ENCODE measurements at regions not wholly inside any gene's neighbourhood (a gene's known extent, or its start where the extent isn't known, plus 50 kb on each side); places are given as distances from the start of the nearest gene placed in this dataset.

GRCh38 chr16:27152121-27152520 is 51.2 kb upstream of the KDM8 start:
- Mint-ChIP-seq H3K4me3 (no peak overlapping the region), H3K9me3 (no peaks in the 10 kb centered on the region), H3K27ac (no peak overlapping the region), H3K27me3 (no peaks in the 10 kb centered on the region), H3K36me3 (no peaks in the 10 kb centered on the region), H3K4me1 (peaks cover 10 to 18% (median 13%) of the 10 kb centered on the region in 3 donors)
- Histone ChIP-seq H3K36me3 (ENCODE audit: control insufficient read depth in 2 of 2, extremely low read depth in 1 of 2, insufficient read depth in 1 of 2, low read length in 1 of 2) (no peaks in the 10 kb centered on the region), H3K27me3 (replicated peaks in 1 of 2; ENCODE audit: control insufficient read depth in 2 of 2, extremely low read depth in 1 of 2, insufficient read depth in 2 of 2, low read length in 1 of 2) (no peaks in the 10 kb centered on the region), H3K27ac (ENCODE audit: low read length) (no peak overlapping the region), H3K9me3 (no peaks in the 10 kb centered on the region), H3K4me1 (ENCODE audit: control insufficient read depth in 1 of 2, extremely low read depth in 1 of 2, insufficient read depth in 2 of 2, low read length in 2 of 2) (peaks cover 8 to 10% of the 10 kb centered on the region in 2 experiments), H3K4me3 (ENCODE audit: control insufficient read depth in 1 of 2, extremely low read depth in 1 of 2, low read length in 1 of 2) (no peak overlapping the region)
- ChIA-PET CTCF (interaction anchor here (0.6 to 5.7 kb wide), 2 partner anchors 18 to 42 kb away, joined by 5 to 29 read pairs; no protein-coding TSS in a partner anchor), POLR2A (interaction anchor here in 1 of 2 donors (0.6 kb wide), 1 partner anchor 51 kb away, joined by 3 read pairs; the partner anchor contains the start of gene KDM8)
- no peak for ATAC-seq (replicated peaks in 1 of 4)
- DNase-seq = no peak
- 100% methylated on average over 2 of the region's 2 CpGs for WGBS (ENCODE audit: insufficient coverage)

- H3K9me3 Mint-ChIP-seq = no peaks in the 10 kb centered on the region
- DNase-seq (no peak), ATAC-seq (replicated peaks in 1 of 4) (no peak)
- Histone ChIP-seq H3K4me1 (ENCODE audit: control insufficient read depth in 1 of 2, extremely low read depth in 1 of 2, insufficient read depth in 2 of 2, low read length in 2 of 2) (peaks cover 8 to 10% of the 10 kb centered on the region in 2 experiments), H3K27me3 (replicated peaks in 1 of 2; ENCODE audit: control insufficient read depth in 2 of 2, extremely low read depth in 1 of 2, insufficient read depth in 2 of 2, low read length in 1 of 2) (no peaks in the 10 kb centered on the region), H3K9me3 (no peaks in the 10 kb centered on the region), H3K27ac (ENCODE audit: low read length) (no peak overlapping the region), H3K4me3 (ENCODE audit: control insufficient read depth in 1 of 2, extremely low read depth in 1 of 2, low read length in 1 of 2) (no peak overlapping the region), H3K36me3 (ENCODE audit: control insufficient read depth in 2 of 2, extremely low read depth in 1 of 2, insufficient read depth in 1 of 2, low read length in 1 of 2) (no peaks in the 10 kb centered on the region)
- H3K36me3 Mint-ChIP-seq = no peaks in the 10 kb centered on the region
- 100% methylated on average over 1 of the region's 4 CpGs for WGBS (ENCODE audit: insufficient coverage)
- peaks cover 12 to 18% (median 13%) of the 10 kb centered on the region in 3 donors for H3K4me1 Mint-ChIP-seq
- ChIA-PET CTCF (interaction anchor here (0.6 to 5.7 kb wide), 5 partner anchors 17 to 254 kb away, joined by 3 to 29 read pairs (median 4); no protein-coding TSS in a partner anchor), POLR2A (interaction anchor here (0.5 to 0.6 kb wide), 2 partner anchors 12 to 206 kb away, joined by 3 to 5 read pairs; no protein-coding TSS in a partner anchor)
- no peak overlapping the region for H3K4me3 Mint-ChIP-seq
- no peak overlapping the region for H3K27ac Mint-ChIP-seq
- no peaks in the 10 kb centered on the region for H3K27me3 Mint-ChIP-seq
Measured at GRCh38 chr16:27152801-27153200, 50.5 kb upstream of the KDM8 start.

All from T-cell (primary cell).